Esophagus squamous epithelium (tissue), 4 donors: ENCODE measurements at regions not wholly inside any gene's neighbourhood (a gene's known extent, or its start where the extent isn't known, plus 50 kb on each side); places are given as distances from the start of the nearest gene placed in this dataset.

Experiments used
- CTCF ChIP-seq, 6 experiments: fragments of 450-650 bp in 4 of 6; fragments of 200-600 bp in 2 of 6; sonication (generic) in 2 of 6; IDR thresholded peaks; one replicate each; pipeline ENCODE4 v1.5.1; 2016 to 2019; ENCODE audit warnings: antibody characterized with exemption in 6 of 6, mild to moderate bottlenecking in 4 of 6, moderate library complexity in 4 of 6
- POLR2A ChIP-seq, 4 donors: fragments of 450-650 bp; IDR thresholded peaks; one replicate each; pipeline ENCODE4 v1.6.1; 2017; ENCODE audit warnings: antibody characterized with exemption in 4 of 4, mild to moderate bottlenecking in 4 of 4, moderate library complexity in 3 of 4

DNA sequence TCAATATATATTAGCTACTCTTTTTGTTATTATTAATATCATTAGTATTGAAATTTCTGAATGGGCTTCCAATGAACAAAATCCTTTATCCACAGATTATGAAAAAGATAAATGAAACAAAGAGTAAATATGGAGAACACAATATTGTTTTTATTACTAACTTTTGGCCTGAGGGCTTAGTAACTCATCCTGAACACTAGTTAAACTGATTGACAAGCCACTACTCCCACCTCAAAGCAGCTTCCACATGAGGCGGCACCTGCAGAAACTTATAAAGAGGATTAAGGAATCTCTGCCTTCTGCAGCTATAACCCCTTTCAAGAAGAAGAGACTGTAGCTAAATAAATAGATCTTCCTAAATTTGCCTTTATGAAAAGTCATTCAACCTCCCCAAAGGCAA is 187.6 kb upstream of the ALG10 start:
- no peak for TF ChIP-seq POLR2A (IDR thresholded peaks at IDR 0.05)
- no peak for TF ChIP-seq CTCF (IDR thresholded peaks at IDR 0.05)
